ENCODE measurements at regions not wholly inside any gene's neighbourhood (a gene's known extent, or its start where the extent isn't known, plus 50 kb on each side); places are given as distances from the start of the nearest gene placed in this dataset.

GRCh38 chr19:27889156-27889555 lies 1323.8 kb downstream of the UQCRFS1 start:
- Histone ChIP-seq H3K36me3 (no peaks in the 10 kb centered on the region), H3K4me3 (no peak overlapping the region), H3K27me3 (no peaks in the 10 kb centered on the region), H3K9me3 (no peaks in the 10 kb centered on the region), H3K27ac (no peak overlapping the region), H3K4me1 (no peaks in the 10 kb centered on the region)
- ATAC-seq, result no peak
- no peak for TF ChIP-seq POLR2A (IDR thresholded peaks at IDR 0.05)
- no peak for TF ChIP-seq CTCF (IDR thresholded peaks at IDR 0.05 in 4 of 5, conservative IDR thresholded peaks at IDR 0.05 in 1 of 5)
- in situ Hi-C loops (cut with MboI; ENCODE audit: low sequenced_read_pairs in 4 of 4), result no loop called here
- DNase-seq, result no peak
- intact Hi-C loops (cut with DNase I; ENCODE audit: low total_unique reads), result no loop called here

- Histone ChIP-seq H3K36me3 (no peaks in the 10 kb centered on the region), H3K9me3 (no peaks in the 10 kb centered on the region), H3K4me1 (no peaks in the 10 kb centered on the region), H3K4me3 (no peak overlapping the region), H3K27ac (no peak overlapping the region), H3K27me3 (no peaks in the 10 kb centered on the region)
- in situ Hi-C loops (cut with MboI; ENCODE audit: low sequenced_read_pairs in 4 of 4), result no loop called here
- TF ChIP-seq POLR2A (IDR thresholded peaks at IDR 0.05) (no peak), CTCF (IDR thresholded peaks at IDR 0.05 in 4 of 5, conservative IDR thresholded peaks at IDR 0.05 in 1 of 5) (no peak)
- ATAC-seq (no peak), DNase-seq (no peak)
- intact Hi-C loops (cut with DNase I; ENCODE audit: low total_unique reads), result no loop called here
Observed at GRCh38 chr19:27887946-27888345, 1325.0 kb downstream of the UQCRFS1 start.

- intact Hi-C loops (cut with DNase I; ENCODE audit: low total_unique reads), result no loop called here
- no peak for TF ChIP-seq POLR2A (IDR thresholded peaks at IDR 0.05)
- TF ChIP-seq CTCF (IDR thresholded peaks at IDR 0.05 in 4 of 5, conservative IDR thresholded peaks at IDR 0.05 in 1 of 5), result no peak
- Histone ChIP-seq H3K27me3 (no peaks in the 10 kb centered on the region), H3K4me1 (no peaks in the 10 kb centered on the region), H3K27ac (no peak overlapping the region), H3K9me3 (no peaks in the 10 kb centered on the region), H3K36me3 (no peaks in the 10 kb centered on the region), H3K4me3 (no peak overlapping the region)
- DNase-seq, result no peak
- in situ Hi-C loops (cut with MboI; ENCODE audit: low sequenced_read_pairs in 4 of 4), result no loop called here
- ATAC-seq, result no peak
Observed at GRCh38 chr19:27885359-27885758, 1327.6 kb downstream of the UQCRFS1 start.

- no peaks in the 10 kb centered on the region for H3K4me1 ChIP-seq
- in situ Hi-C loops (cut with MboI; ENCODE audit: low sequenced_read_pairs in 4 of 4) (no loop called here), intact Hi-C loops (cut with DNase I; ENCODE audit: low total_unique reads) (no loop called here)
- ATAC-seq, result no peak
- H3K9me3 ChIP-seq, result no peaks in the 10 kb centered on the region
- no peak overlapping the region for H3K4me3 ChIP-seq
- no peaks in the 10 kb centered on the region for H3K27me3 ChIP-seq
- no peaks in the 10 kb centered on the region for H3K36me3 ChIP-seq
- H3K27ac ChIP-seq, result no peak overlapping the region
- no peak for TF ChIP-seq POLR2A (IDR thresholded peaks at IDR 0.05)
- TF ChIP-seq CTCF (IDR thresholded peaks at IDR 0.05 in 4 of 5, conservative IDR thresholded peaks at IDR 0.05 in 1 of 5), result no peak
- no peak for DNase-seq
Observed at GRCh38 chr19:27884376-27884775, 1328.6 kb downstream of the UQCRFS1 start.

- H3K4me3 ChIP-seq, result no peak overlapping the region
- TF ChIP-seq POLR2A (IDR thresholded peaks at IDR 0.05), result no peak
- TF ChIP-seq CTCF (IDR thresholded peaks at IDR 0.05 in 4 of 5, conservative IDR thresholded peaks at IDR 0.05 in 1 of 5), result no peak
- DNase-seq, result no peak
- H3K27ac ChIP-seq, result no peak overlapping the region
- H3K9me3 ChIP-seq, result no peaks in the 10 kb centered on the region
- in situ Hi-C loops (cut with MboI; ENCODE audit: low sequenced_read_pairs in 4 of 4), result no loop called here
- H3K36me3 ChIP-seq, result no peaks in the 10 kb centered on the region
- intact Hi-C loops (cut with DNase I; ENCODE audit: low total_unique reads), result no loop called here
- H3K4me1 ChIP-seq, result no peaks in the 10 kb centered on the region
- H3K27me3 ChIP-seq, result no peaks in the 10 kb centered on the region
- no peak for ATAC-seq
Observed at GRCh38 chr19:27881213-27881612, 1331.7 kb downstream of the UQCRFS1 start.

All from gastrocnemius medialis (tissue), 4 donors.